HG03439 (cell line): ENCODE measurements at regions not wholly inside any gene's neighbourhood (a gene's known extent, or its start where the extent isn't known, plus 50 kb on each side); places are given as distances from the start of the nearest gene placed in this dataset.

Source experiments
- ATAC-seq: cut with Tn5 transposase; IDR thresholded peaks from one replicate; pipeline ENCODE4 v1.9.1; 2021; ENCODE audit warnings: mild to moderate bottlenecking, moderate library complexity; ENCODE audit not compliant: unreplicated experiment

DNA sequence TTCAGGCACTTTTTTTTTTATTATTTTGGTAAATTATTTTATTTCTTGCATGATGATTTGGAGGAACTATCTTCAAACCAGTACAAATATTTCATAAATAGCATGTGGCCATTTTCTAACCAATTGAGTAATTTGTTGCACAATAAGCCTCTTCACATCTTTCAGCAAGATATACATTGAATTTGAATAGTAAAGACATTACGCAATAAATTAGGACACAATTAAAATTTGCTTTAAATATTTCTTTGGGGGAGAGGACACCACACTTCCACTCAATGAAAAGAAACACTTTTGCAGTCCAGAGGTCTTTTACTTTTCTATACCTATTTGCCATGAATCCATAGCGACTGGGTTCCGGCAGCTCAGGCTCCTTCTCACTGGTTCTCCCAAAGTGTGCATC is 762.6 kb upstream of the GOLIM4 start:
- ATAC-seq: no peak

DNA sequence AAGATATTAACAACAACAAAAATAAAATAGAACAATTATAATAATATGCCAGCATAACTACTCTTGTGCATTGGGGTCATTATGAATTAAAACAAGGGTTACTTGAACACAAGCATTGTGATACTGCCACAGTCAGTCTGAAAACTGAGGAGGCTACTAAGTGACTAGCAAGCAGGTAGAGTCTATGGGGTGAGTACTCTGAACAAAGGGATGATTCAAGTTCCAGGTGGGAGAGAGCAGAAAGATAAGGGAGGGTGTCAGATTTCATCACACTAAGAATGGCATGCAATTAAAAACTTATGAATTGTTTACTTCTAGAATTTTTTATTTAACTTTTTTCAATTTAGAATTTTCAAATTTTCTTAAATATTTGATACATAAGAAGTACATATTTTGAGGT is 754.4 kb upstream of the GOLIM4 start:
- ATAC-seq: no peak

DNA sequence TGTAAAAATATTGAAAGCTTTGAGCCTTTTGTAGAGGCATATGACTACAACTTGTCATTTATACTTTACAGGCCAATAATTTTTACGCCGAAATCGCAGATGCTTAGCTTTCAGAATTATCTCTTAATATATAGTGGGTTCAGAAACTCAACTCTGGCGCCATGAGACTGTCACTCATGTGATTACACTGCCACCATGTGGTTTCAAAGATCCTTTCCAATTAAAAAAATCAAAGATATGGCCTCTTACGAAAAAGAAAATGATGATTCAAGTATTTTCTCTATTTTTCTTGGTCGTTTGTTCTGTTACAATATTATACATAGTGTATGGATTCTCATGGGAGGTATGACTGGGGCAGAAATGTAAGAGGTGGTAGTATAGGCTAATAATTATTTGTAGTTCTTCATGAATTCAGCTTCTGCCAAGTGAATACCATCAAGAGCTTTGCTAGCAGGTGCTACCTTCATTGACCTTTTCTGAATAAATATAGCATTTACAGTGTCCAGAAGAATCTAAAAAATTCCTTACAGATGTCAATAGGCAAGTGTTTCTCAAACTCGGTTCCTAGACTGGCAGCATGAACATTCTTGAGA is 751.7 kb upstream of the GOLIM4 start:
- ATAC-seq: no peak

DNA sequence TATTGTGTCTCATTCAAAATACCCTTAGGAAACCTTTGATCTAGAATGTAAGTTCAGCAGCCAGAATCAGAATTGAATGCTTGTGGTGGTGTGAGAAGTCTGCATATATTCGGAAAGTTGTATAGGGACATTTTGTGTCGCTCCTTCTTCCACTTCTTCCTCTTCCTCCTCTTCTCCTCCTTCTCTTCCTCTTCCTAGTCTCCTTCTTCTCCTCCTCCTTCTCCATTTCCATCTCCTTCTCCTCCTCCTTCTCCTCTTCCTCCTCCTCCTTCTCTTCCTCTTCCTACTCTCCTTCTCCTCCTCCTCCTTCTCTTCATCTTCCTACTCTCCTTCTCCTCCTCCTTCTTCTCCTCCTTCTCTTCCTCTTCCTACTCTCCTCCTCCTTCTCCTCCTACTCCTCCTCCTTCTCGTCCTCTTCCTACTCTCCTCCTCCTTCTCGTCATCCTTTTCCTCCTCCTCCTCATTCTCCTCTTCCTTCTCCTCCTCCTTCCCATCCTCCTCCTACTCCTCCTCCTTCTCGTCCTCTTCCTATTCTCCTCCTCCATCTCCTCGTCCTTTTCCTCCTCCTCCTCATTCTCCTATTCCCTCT is 749.3 kb upstream of the GOLIM4 start:
- no peak for ATAC-seq

DNA sequence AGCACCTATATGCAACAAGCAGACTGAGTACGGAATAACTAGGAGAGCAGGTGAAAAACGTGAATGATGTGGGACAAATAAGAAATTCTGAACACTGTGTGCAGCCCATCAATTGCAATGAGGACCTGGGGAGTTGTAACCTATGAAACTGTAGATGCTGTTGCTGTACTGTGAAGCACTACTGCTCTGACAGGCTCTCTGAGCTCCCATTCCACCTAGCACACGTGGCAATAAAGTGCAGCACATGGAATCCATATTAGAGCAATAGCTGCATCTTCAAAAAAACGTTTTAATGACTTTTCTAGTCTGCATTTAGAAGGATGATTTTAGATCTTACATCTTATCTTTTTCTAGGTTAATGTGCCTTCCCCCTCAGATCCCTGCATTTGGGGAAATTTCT is 748.7 kb upstream of the GOLIM4 start:
- ATAC-seq: no peak

DNA sequence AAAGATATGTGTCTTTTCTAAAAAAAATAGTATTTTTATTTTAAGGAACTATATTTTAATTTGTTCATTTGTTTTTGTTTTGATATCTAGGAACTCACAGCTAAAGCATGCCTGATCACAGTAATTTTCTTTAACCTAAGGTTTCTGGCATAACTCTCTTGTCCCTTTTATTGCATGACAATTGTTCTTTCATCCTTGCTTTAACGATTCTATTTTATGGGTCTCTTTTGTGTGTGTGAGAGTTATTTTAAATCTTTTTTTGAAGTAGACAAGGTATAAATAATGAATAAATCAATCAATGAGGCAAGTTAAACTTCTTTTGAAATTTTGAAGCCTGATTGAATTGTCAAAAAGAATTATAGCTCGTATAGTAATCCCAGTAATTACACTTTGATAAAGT is 747.8 kb upstream of the GOLIM4 start:
- ATAC-seq: no peak

DNA sequence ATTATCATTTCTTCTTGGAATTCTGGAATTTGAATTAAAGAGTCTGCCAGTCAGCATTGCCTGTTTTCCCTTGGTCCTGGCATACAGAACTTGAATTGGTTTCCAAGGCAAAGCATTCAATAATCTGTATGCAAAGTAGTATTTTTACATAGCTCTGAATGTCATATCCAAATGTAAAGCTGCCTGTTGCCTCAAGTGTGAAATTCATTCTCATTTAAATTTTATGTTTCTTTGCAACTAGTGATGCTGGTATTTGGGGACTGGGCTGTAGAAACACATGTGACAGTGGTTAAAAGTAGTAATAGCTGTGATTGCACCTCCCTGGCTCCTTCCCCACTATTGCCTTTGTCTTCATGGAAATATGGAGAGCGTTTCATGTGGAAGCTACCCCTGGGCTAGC is 743.9 kb upstream of the GOLIM4 start:
- ATAC-seq: no peak

DNA sequence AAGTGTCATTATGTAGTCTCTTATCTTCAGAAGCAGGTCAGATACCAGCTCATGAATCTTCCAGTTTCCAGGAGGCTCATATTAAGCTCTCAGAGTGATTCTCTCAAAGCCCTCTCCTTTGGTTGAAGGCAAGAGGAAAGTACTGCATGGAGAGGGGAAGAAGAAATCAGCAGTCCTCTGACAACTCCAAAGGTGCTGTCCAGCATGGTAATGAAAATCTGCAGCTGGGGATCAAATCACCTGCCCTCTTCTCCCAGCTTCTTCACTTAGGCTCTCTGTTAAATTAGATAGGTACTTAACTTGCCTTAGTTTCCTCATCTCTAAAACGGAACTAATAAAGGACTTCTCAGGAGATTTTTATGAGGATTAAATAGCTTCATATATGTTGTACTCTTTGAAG is 738.8 kb upstream of the GOLIM4 start:
- no peak for ATAC-seq

DNA sequence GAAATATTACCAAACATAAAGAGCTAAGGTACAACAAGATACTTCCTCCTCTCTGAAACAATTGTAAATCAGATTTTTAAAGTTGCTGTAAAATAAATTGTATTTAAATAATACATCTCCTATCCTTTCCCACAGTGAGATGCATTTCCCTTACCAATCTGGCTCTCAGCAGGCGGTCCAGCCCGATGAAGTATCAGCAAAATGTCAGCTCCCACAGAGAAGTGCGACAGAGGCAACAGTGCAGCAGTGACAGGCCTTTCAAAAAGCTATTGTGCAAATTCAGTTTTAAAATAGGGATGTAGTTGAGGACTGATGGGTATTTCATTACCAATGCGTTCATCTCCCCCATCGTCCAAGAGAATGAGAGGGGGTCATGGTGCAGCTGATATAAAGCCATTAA is 733.2 kb upstream of the GOLIM4 start:
- ATAC-seq: no peak

DNA sequence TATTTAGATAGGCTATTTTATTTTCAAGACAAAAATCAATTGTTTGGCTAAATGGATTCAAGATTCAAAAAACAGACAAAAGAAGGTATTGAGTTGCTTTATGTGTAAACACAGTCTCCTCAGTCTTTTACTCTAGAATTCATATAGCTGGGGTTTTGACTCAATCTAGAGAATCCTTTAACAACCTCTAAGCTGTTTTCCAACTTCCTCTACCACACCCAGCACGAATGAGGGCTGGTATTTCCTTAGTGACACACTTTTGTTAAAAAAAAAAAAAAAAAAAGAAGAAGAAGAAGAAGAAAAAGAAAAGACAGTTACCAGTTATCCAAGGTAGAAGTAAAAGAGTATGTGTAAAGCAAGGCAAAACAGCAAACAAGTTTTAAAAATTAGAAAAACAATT is 732.8 kb upstream of the GOLIM4 start:
- ATAC-seq: no peak

DNA sequence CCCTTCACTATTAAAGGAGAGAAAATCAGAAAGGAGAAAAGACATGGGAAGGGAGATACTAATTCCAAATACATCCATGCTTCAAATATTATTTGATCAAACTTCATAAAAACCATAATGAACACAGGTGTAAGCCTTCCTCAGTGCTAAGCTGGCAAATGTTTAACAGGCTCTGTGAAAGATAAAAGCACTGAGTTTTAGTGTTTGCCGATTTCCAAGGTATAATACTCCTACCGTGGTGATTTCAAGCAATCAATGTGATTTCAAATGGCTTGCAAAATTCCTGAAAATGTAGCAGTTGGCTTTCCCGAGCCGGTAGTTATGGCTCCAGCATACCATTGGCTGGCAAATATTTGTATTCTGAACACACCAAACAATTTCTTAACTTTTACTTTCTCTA is 732.3 kb upstream of the GOLIM4 start:
- no peak for ATAC-seq

DNA sequence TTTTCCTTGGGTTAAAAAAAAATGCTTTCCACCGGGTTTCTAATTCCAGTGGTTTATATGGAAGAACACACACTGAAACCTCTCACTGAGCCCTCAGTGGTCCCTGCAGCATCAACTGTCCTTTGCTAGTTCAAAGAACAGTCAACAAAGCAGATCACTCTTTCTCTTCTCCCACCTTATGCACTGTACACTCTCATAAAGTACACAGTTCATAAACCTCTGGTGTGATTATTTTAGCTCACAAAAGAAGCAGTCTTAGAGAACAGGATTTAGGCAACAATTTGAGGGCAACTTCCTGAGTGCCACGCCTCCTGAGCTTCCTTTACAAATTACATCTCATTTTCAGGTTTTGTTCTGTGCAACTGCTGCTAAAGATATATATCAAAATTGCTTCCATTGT is 728.4 kb upstream of the GOLIM4 start:
- ATAC-seq: no peak

DNA sequence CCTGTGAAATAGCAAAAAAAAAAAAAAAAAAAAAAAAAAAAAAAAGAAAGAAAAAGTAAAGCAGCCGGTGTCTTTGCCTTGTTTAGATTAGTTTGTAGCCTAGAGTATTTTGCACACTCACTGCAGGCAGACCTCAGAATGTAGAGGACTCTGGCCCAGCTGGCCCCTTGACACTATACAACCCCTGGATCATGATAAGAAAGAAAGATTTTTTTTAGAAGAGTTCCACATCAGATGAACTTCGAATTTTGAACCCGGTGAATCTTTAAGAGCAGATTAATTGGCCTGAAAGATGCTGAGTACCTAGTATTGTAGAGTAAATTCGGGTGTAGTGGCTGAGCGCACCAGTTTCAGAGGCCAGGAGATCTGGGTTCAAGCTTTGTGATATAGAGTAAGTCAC is 727.7 kb upstream of the GOLIM4 start:
- ATAC-seq: no peak

DNA sequence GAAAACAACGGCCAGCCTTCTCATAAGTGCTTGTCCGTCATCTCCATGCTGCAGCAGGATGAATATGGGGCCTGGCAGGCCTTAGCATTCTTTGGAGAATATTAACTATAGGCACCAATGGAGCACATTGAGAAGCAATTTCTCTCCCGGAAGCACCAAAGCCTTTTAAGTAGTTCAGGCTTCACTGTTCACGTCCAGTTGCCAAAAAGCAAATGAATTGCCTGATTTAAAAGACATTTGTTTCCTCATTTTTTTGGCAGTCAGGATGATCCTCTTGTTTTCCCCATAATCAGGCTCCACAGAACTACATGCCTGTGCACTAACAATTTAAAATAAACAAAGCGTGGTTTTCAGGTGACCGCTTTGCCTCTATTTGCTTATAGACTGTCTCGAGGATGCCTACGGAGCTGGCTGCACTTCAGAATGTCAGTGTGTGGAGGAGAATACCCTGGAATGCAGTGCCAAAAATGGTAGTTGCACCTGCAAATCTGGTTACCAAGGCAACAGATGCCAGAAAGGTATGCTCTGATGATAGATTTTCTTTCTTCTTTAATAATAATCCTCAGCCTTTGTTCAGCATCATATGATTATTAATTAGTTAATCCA is 725.2 kb upstream of the GOLIM4 start:
- ATAC-seq: no peak

DNA sequence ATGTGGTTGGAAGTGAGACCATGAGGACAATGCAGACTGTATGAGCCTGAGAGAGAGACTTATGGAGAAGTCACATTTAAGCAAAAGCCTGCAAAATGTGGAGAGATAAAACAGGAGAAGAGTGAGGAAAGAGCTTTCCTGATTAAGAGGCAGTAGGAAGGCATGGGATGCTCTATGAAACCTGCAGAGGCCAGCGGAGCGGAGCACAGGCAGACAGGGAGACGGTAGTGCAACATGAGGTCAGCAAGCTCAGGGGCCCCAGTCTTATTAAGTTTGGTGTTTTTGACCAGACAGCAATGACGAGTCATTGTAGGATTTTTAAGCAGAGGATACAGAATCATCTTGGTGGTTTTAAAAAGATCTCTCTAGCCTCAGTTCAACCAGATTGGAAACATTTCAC is 721.5 kb upstream of the GOLIM4 start:
- no peak for ATAC-seq

DNA sequence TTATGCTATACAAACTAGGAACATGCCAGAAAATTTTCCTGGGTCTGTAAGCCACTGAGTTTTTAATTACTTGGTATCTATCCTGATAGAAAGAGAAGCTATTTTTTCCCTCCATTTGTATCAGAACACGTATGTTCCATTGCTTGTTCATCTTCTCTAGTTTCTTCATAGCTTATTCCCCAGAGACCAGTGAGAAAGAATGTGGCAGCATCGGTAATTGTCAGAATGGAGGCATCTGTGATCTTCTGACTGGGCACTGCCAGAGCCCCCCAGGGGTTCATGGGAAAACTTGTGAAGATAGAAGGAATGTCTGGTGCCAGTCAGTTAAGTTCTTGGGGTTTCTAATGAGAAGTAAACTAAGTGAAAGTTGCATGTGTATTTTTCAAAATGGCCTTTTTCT is 720.2 kb upstream of the GOLIM4 start:
- ATAC-seq: no peak

DNA sequence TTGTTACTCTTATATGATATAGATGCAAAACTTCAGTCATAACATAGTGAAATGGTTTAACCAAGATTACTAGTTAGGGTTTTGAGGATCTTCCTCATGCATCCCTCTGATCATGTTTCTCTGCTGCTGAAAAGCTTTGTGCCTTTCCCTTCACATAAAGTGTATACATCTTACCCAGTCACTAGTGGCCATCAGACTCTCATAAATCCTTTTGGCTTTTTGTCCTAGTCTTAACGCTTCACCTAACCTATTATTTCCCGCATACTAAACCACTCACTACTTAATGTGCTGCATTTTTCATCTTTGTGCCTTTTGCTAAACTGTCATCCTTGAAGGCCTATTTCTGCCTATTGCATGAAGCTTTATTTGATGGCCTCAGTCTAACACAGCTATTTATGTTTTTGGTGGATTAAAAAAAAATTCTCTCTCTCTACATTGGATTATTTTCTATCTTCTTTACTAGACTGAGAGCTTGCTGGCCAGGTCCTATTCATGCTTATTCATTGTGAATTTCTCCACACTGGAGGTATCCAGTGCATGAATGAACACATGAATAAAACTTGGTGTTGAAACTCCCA is 717.6 kb upstream of the GOLIM4 start:
- ATAC-seq: no peak

DNA sequence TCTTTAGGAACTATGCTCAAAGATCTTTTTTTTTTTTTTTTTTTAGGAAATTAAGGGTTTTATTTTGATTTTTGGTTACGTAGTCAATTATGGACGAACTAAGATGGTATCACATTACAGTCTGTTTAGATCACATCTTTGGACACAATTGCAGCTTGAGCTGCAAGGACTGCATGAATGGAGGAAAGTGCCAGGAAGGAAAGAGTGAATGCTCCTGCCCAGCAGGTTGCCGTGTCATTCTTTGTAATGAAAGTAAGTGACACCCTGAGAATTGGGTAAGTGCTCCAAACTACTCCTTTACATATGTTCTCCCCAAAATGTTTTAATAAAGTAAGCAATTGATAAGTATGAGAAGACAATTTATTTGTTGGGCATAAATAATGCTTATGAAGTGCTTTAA is 716.5 kb upstream of the GOLIM4 start:
- ATAC-seq: no peak

DNA sequence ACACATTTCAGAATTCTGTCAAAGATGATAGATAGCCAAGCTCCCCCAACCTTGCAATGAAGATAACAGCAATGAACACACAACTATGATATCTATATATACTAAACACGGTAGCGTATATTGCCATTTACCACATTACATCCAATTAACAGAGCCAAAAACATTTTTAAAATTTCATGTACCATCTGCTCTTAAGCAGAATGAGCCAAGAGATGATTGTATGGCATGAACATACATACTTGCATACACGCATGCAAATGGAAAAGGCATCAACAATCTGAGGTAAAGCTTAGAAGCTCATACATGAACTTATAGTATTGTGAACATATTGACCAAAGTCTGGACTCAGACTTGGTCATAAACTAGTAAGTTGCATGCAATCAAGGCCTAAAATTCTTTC is 712.9 kb upstream of the GOLIM4 start:
- no peak for ATAC-seq

DNA sequence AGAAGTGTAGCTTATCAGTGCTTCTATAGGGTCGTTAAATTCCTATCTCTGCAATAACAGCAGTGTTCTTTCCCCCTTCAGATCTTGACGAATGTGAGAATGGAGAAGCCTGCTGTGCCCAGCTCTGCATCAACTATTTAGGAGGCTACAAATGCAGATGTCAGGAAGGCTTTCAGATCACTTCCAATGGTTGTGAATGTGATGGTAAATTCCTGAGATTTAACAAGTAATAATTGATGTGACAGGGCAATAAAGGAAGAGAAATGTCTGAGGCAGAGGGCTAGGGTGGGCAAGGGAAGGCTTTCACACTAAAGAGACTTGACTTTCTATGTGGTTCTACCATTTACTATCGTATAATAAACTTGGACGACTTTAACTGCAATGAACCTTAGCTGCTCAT is 711.7 kb upstream of the GOLIM4 start:
- no peak for ATAC-seq

DNA sequence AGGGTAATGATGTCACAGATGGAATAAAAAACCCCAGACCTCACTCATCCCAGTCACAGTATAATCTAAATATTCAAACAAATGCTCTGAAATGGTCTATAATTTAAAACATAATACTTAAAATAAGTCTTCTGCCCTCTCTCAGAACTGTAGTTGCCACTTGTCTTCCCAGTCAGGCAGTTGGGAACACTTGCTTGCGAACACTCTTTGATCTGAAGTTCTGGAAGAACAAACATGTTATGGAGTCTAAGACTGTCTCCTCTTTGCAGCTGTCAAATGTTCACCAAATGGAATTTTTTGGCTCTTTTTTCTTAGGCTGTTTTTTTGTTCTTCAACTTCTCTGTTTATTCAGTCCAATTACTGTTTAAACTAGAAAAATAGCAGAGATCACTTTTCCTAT is 711.1 kb upstream of the GOLIM4 start:
- ATAC-seq: no peak

DNA sequence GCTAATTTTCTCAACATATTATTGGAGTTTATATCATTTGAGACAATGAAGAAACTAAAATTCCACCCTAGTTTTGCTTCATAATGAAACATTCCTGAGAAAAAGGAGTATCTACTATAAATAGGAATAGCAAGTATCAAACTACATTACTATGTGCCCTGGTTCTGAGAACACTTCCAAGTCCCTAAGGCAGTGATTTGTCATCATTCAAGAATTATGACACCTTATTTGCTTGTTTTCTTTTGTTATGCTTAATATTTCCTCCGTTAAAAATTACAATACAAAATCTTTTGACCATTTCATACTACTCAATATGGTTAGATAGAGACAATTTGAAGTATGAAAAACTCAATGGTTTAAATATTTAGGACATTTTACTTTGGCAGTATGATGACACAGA is 707.8 kb upstream of the GOLIM4 start:
- ATAC-seq: no peak

DNA sequence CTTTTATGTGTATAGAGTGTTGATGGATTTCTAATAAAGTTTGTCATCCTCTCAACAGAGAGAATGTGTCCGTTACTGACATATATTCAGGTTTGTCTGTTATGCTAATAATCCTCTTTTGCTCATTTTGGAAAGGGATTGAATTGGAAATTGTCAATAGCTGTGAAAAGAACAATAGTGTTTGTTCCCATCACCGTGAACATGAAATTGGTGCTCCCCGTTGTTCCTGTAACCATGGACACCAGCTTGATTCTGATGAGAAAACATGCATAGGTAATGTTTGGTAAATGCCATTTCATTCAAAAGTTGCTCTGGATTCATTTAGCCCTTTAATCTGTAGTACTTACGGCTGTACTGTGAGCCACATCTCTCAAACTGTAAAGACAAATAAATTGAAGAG is 707.0 kb upstream of the GOLIM4 start:
- no peak for ATAC-seq
